GM03348 (cell line): ENCODE measurements at regions not wholly inside any gene's neighbourhood (a gene's known extent, or its start where the extent isn't known, plus 50 kb on each side); places are given as distances from the start of the nearest gene placed in this dataset.
"Not testable (repeated sequence)": the region's sequence is repeated elsewhere in the genome, so short reads cannot be mapped to it uniquely, and the experiment has no call there.

Experiments used
- DNase-seq: peaks from one replicate; pipeline ENCODE4 v3.0.0; 2012; ENCODE audit warnings: low spot score

GRCh38 chr9:22650946-22651345 is 204.3 kb downstream of the DMRTA1 start:
- no peak for DNase-seq

- DNase-seq = no peak
These were observed 208.2 kb downstream of the DMRTA1 start for GRCh38 chr9:22654833-22655232.

GRCh38 chr9:22657713-22658112 is 211.1 kb downstream of the DMRTA1 start:
- DNase-seq = no peak

DNA sequence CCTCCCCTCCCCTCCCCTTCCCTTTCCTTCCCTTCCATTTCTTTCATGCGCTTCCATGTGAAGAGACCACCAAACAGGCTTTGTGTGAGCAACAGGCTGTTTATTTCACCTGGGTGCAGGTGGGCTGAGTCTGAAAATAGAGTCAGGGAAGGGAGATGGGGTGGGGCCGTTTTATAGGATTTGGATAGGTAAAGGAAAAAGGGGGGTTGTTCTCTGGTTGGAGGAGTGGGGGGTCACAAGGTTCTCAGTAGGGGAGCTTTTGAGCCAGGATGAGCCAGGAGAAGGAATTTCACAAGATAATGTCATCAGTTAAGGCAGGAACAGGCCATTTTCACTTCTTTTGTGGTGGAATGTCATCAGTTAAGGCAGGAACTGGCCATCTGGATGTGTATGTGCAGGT is 211.9 kb downstream of the DMRTA1 start:
- DNase-seq = not testable (repeated sequence)

- no peak for DNase-seq
These were observed 235.9 kb downstream of the DMRTA1 start for GRCh38 chr9:22682536-22682935.

- peak; percentile 22 for DNase-seq
These were observed 236.5 kb downstream of the DMRTA1 start for GRCh38 chr9:22682961-22683699.

GRCh38 chr9:22683700-22684075 is 237.1 kb downstream of the DMRTA1 start:
- DNase-seq = peak; percentile 6

DNA sequence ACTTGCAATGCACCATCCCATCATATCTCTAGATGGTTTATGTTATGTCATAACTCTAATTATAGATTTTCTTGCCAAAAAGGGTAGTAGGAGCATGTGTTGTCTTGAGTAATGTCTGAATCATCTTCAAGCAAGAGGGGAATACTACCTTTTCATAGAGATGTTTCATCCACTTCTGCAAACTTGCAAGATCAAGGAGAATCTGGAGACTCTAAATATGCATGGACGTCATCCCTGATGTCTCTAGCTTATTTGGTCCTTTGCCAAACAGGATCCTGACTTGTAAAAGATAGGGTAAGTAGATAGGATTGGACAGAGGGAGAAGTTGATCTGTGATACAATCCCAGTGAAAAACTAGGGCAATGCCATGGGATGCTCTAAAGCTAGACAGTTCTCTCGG is 246.5 kb downstream of the DMRTA1 start:
- DNase-seq = no peak

DNA sequence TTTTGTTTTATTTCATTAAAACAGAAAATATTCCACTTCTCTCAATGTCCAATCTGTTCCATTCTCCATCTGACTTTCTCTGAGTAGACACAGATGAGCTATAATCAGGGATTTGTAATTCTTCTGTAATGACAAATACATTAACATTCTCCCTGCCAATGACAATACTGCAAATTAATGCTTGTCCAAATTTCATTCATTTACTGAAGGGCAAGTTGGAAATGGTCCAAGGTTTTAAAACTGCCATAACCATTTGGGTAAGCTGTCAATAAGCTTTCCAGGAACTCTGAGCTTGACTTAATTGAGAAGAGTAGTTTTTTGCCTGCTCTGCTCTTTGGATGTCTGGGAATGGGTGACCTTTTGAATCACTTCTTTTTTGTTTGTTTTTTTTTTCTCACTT is 253.5 kb downstream of the DMRTA1 start:
- no peak for DNase-seq

DNA sequence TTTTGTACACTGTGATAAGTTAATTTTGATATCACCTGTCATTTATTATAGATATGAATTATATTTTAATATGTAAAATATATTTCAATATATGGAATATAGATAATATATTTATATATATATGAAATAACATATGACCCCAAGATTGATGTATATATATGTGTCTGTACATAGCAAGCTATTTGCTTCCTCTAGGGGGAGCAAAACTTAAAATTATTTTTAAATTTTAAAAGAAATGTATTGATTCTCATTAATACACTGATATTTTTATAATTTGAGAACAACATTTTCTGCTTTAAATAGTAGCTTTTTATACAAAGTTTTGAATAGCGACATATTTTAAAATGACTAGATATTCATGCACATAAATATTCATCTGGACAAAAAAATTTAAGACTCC is 272.0 kb downstream of the DMRTA1 start:
- no peak for DNase-seq

- no peak for DNase-seq
These were observed 275.9 kb downstream of the DMRTA1 start for GRCh38 chr9:22722492-22722891.

- DNase-seq = no peak
These were observed 285.2 kb downstream of the DMRTA1 start for GRCh38 chr9:22731786-22732185.

GRCh38 chr9:22739712-22740111 is 293.1 kb downstream of the DMRTA1 start:
- no peak for DNase-seq

DNA sequence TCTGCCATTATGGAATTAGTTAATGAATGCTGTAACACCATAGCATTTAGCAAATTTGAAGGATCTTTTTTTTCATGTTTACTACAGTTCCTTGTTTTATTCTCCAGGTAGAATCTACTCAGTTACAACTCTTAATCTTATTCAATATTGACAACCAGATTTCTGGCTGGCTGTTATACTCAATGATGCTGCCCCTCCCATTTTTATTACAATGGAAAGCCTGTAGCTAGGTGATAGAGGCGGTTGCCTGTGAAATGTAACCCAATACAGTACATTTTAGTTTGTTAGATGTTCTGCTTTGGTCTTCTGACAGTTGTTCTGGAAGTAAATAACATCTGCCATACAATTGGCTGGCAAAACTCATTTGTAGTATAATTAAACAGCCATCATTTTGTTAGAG is 294.2 kb downstream of the DMRTA1 start:
- no peak for DNase-seq

GRCh38 chr9:22742401-22742800 is 295.8 kb downstream of the DMRTA1 start:
- DNase-seq = no peak

DNA sequence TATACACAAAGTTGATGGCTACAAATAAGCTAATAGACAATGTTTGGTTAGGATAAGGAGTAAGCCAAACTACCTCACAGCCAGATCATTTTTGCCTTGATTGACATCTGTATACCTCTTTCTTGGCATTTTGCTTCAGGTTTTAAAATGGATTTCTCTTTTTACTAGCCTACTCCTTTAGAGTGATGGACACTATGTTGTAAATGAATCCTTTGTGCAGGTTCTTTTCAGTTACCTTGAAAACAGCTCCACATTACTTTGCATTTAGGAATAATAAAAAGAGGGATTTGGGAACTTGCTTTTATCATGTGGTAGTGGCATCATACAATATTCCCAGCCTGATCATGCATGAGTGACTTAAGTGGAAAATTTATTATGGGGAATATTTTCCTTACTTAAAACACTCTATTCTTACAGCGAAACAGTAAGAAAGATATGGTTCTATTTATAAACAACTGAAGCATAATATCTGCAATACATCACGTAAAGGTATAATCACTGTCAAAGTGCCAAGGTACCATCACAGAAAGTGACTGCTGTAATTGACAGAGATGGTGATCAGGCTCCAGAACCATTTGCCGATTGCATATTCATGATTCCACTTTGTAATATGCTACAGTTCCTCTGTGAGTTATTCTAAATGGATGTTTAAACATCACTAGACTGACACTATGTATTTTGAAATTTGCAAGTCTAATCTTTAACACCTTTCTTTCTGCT is 327.0 kb downstream of the DMRTA1 start:
- DNase-seq = no peak

- DNase-seq = no peak
These were observed 343.7 kb downstream of the DMRTA1 start for GRCh38 chr9:22790329-22790728.

- DNase-seq = no peak
These were observed 362.3 kb downstream of the DMRTA1 start for GRCh38 chr9:22808876-22809275.

DNA sequence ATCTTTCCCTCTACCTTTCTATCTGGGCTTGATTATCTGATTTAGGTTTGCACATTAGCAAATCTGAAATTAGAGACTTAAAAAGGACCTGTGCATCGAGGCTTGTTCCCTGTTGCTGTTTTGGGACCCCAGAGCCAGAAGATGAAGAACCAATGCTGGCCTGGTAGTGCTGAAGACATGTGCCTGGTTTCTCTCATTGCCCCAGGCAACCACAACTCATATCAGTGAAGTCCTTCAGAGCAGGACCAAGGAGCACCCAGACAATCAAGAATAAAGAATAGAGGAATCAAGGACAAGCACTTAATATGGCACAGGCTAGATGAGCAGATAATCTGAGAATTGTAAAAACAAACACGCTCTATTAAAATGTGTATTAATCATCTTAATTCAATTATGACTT is 362.7 kb downstream of the DMRTA1 start:
- DNase-seq = no peak

DNA sequence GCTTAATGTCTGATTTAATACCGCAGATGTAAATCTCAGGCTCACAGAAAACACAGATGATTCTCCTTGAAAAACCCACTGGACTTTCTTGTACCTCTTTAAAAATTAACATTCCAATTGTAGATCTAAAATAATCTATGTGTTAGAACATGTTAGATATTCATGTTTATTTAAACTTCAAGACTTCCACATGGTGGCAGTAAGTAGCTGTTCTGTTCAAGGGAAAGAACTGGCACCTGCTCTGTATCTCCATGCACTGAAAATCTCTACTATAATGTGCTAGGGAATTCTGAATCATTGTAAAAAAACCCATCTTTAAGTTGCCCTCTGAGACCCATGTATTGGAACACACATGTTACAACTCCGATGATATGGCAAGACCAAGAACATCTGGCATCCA is 366.9 kb downstream of the DMRTA1 start:
- DNase-seq = peak; percentile 19

DNA sequence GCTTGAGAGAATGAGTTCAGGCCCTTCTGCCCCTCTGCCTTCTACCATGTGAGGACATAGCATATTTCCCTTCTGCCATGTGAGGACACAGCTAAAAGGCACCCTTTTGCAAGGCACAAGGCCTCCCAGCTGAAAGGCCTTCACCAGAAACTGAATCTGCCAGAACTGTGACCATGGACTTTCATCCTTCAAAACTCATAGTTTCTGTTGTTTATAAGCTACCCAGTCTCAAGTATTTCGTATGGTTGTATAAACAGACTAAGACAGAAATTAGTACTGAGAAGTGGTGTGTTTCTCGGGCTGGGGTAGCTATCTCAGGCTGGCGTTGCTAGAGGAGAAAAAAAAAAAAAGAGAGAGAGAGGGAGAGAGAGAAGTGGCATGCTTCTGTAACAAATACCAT is 368.6 kb downstream of the DMRTA1 start:
- DNase-seq = no peak

DNA sequence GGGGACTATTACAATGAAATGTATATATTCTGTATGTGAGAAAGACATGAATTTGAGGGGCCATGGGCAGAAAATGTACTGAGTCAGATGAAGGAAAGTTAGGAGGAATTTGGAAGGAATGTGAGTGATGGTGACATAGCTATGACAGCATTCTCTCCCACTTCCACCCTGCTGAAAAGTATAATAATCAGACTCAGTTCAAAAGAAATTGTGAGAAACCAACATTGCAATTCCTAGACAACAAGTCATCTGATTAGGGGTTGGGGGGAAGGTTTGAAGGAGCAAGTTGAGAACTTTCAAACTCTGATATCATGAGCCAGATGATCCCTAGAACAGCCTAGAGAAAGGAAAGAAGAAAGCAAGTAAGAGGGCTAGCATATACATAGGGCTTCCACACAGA is 370.6 kb downstream of the DMRTA1 start:
- no peak for DNase-seq

GRCh38 chr9:22829236-22829635 is 382.6 kb downstream of the DMRTA1 start:
- DNase-seq = no peak

GRCh38 chr9:22838266-22838665 is 391.6 kb downstream of the DMRTA1 start:
- DNase-seq = no peak
